Smooth muscle cell (in vitro differentiated cells): ENCODE measurements at regions not wholly inside any gene's neighbourhood (a gene's known extent, or its start where the extent isn't known, plus 50 kb on each side); places are given as distances from the start of the nearest gene placed in this dataset.

Source experiments
- DNase-seq: peaks from one replicate; lab custom pipeline; 2025; ENCODE audit not compliant: unreplicated experiment; lab: John Stamatoyannopoulos, UW
- H2AFZ ChIP-seq: fragments of 200-600 bp; sonication (generic); 2 replicates; pipeline ENCODE4 v1.6.0; 2016; ENCODE audit warnings: antibody characterized with exemption, low read depth, mild to moderate bottlenecking
- H3F3A ChIP-seq: fragments of 200-600 bp; sonication (generic); 2 replicates; pipeline ENCODE4 v1.6.0; 2017; ENCODE audit warnings: antibody characterized with exemption, low read depth
- H3K27ac ChIP-seq: fragments of 200-600 bp; sonication (generic); 2 replicates; pipeline ENCODE4 v1.5.1; 2016; ENCODE audit warnings: low read depth, mild to moderate bottlenecking
- H3K27me3 ChIP-seq: fragments of 200-600 bp; sonication (generic); 2 replicates; pipeline ENCODE4 v1.6.1; 2016; ENCODE audit warnings: low read depth, mild to moderate bottlenecking
- H3K36me3 ChIP-seq: fragments of 200-600 bp; sonication (generic); 2 replicates; pipeline ENCODE4 v1.5.1; 2016; ENCODE audit warnings: low read depth
- H3K4me1 ChIP-seq: fragments of 200-600 bp; sonication (generic); 2 replicates; pipeline ENCODE4 v1.5.1; 2016; ENCODE audit warnings: low read depth
- H3K4me2 ChIP-seq: fragments of 200-600 bp; sonication (generic); 2 replicates; pipeline ENCODE4 v1.6.0; 2016; ENCODE audit warnings: mild to moderate bottlenecking
- H3K4me3 ChIP-seq: fragments of 200-600 bp; sonication (generic); 2 replicates; pipeline ENCODE4 v1.5.1; 2016; ENCODE audit warnings: mild to moderate bottlenecking
- H3K79me2 ChIP-seq: fragments of 200-600 bp; sonication (generic); 2 replicates; pipeline ENCODE4 v1.6.0; 2016; ENCODE audit warnings: low read depth, mild to moderate bottlenecking
- H3K9ac ChIP-seq: fragments of 200-600 bp; sonication (generic); 2 replicates; pipeline ENCODE4 v1.6.0; 2016; ENCODE audit warnings: low read depth
- H3K9me3 ChIP-seq: fragments of 200-600 bp; sonication (generic); replicated peaks from 2 replicates; pipeline ENCODE4 v1.5.1; 2016; ENCODE audit warnings: low read depth
- H4K20me1 ChIP-seq: fragments of 200-600 bp; sonication (generic); 2 replicates; pipeline ENCODE4 v1.6.0; 2016; ENCODE audit warnings: low read depth
- WGBS: methylation state at CpG from one replicate; pipeline ENCODE4 v1.1.7; 2016; ENCODE audit warnings: low lambda C conversion rate; 5-methylcytosine and 5-hydroxymethylcytosine counted together
- TF ChIP-seq, protein P1 (sequence below): fragments of 200-600 bp; sonication (generic); IDR thresholded peaks from 2 replicates; pipeline ENCODE4 v1.5.1; 2017; ENCODE audit warnings: borderline replicate concordance, mild to moderate bottlenecking, antibody characterized with exemption; ENCODE audit not compliant: insufficient read depth, poor library complexity, severe bottlenecking

DNA sequence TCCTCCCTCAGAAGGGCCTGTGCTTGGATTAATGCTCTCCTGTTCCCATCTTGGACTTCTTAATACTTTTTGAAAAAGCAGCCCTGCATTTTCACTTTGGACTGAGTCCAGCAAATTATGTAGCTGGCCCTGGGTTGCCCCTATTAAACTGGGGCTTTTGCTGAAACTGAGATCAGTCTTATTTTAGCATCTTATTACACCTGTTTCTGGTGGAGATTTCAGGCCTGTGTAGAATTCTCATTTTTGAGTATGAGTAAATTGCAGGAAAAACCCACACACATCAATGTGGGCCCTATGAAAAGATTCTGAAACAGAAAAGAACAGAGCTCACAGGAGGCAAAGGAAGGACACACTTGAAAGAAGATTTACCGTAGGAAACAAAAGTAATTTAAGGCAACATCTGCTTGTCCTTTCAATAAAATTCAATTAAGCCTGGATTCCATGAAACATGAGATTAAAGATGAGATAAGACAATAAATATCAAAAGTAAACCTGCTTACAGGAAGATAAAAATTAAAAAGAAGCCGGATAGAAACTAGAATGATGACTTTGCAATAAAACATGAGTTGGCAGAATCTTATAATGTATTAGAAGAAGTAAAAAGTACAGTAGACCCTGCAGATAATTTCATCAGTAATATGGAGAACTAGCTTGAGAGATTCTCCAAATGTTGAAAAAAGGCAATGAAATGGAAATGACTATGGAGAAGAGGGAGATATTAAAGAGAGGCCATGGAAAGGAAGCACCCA, 90.7 kb upstream of the GCFC2 start:
- no peaks in the 10 kb centered on the region for H3K36me3 ChIP-seq
- DNase-seq: no peak
- H3K4me3 ChIP-seq: no peak overlapping the region
- no peaks in the 10 kb centered on the region for H3F3A ChIP-seq
- no peak overlapping the region for H3K27ac ChIP-seq
- TF ChIP-seq, protein P1, sequence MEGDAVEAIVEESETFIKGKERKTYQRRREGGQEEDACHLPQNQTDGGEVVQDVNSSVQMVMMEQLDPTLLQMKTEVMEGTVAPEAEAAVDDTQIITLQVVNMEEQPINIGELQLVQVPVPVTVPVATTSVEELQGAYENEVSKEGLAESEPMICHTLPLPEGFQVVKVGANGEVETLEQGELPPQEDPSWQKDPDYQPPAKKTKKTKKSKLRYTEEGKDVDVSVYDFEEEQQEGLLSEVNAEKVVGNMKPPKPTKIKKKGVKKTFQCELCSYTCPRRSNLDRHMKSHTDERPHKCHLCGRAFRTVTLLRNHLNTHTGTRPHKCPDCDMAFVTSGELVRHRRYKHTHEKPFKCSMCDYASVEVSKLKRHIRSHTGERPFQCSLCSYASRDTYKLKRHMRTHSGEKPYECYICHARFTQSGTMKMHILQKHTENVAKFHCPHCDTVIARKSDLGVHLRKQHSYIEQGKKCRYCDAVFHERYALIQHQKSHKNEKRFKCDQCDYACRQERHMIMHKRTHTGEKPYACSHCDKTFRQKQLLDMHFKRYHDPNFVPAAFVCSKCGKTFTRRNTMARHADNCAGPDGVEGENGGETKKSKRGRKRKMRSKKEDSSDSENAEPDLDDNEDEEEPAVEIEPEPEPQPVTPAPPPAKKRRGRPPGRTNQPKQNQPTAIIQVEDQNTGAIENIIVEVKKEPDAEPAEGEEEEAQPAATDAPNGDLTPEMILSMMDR: no peak
- H3K79me2 ChIP-seq: no peaks in the 10 kb centered on the region
- no peaks in the 10 kb centered on the region for H4K20me1 ChIP-seq
- H3K4me1 ChIP-seq: no peaks in the 10 kb centered on the region
- no peaks in the 10 kb centered on the region for H3K9me3 ChIP-seq
- H2AFZ ChIP-seq: no peak overlapping the region
- H3K9ac ChIP-seq: no peak overlapping the region
- 94% methylated on average over 2 of the region's 2 CpGs for WGBS
- H3K27me3 ChIP-seq: no peaks in the 10 kb centered on the region
- H3K4me2 ChIP-seq: no peak overlapping the region

DNA sequence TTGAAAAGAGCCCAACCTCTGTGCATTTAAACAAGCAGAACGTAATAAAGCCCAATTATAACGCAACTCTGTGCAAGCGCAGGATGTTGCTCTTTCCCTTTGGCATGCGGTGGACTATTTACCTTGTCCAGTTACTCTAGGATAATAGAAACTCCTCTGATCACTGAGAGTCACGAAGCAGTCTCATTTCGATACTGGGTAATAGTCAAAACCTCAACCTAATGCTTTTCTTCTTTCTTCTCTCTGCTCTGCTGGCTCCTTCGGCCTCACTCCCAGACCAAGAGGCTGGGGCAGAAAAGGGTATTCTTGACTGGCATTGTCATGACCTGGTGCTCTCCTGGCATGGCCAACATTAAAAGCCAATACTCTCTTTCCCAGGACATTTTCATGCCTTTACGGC, 89.7 kb upstream of the GCFC2 start:
- WGBS: 94% methylated on average over 8 of the region's 8 CpGs
- no peak overlapping the region for H3K9ac ChIP-seq
- H3K36me3 ChIP-seq: no peaks in the 10 kb centered on the region

DNA sequence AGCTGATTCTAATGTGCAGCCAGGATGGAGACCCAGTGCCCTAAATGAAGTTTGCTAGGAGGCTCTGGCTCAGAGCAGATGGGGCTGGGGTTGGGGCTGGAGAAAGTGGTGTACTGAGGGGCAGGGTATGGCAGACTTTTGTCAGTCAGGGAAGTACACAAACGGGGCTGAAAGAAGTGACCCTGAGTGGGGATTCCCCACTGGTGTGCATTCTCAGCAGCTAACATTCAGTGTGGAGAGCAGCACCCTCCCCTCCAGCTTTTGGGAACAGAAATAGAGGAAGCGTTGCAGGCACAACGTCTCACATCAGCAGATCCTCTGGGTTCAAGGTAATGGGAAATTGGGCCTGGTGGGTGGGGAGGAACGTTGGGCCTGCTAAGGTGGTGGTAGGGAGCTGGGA, 89.1 kb upstream of the GCFC2 start:
- Histone ChIP-seq H2AFZ (no peak overlapping the region), H4K20me1 (no peaks in the 10 kb centered on the region), H3K9ac (no peak overlapping the region), H3K36me3 (no peaks in the 10 kb centered on the region), H3K27me3 (no peaks in the 10 kb centered on the region), H3K9me3 (no peaks in the 10 kb centered on the region), H3K4me2 (no peak overlapping the region), H3K27ac (no peak overlapping the region), H3F3A (no peaks in the 10 kb centered on the region), H3K79me2 (no peaks in the 10 kb centered on the region), H3K4me1 (no peaks in the 10 kb centered on the region), H3K4me3 (no peak overlapping the region)
- TF ChIP-seq, protein P1: no peak
- WGBS: 72% methylated on average over 4 of the region's 4 CpGs
- DNase-seq: no peak

More for the DNA sequence above, 89.7 kb upstream of the GCFC2 start:
- Histone ChIP-seq H3F3A (no peaks in the 10 kb centered on the region), H3K27ac (no peak overlapping the region), H3K4me1 (no peaks in the 10 kb centered on the region), H3K27me3 (no peaks in the 10 kb centered on the region), H4K20me1 (no peaks in the 10 kb centered on the region), H3K4me2 (no peak overlapping the region), H3K4me3 (no peak overlapping the region), H3K9me3 (no peaks in the 10 kb centered on the region), H2AFZ (no peak overlapping the region), H3K79me2 (no peaks in the 10 kb centered on the region)
- no peak for DNase-seq
- TF ChIP-seq, protein P1: no peak

DNA sequence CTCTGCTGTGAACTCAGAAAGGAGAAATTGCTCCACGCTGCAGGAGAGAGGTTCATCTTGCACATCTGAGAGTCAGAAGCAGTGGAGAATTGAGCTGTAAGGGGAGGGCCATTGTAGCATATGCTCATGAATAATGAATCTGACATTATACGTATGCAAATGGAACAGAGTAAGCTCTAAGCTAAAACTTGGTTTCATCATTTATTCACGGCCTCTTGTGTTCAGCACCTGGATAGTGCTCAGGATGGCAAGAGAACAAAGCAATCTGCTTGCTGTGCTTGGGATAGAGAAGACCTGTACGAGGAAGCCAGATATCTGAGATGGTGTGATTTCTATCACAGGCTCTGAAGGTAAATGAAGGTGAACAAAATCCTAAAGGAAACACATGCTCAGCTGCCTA, 87.9 kb upstream of the GCFC2 start:
- TF ChIP-seq, protein P1: no peak
- no peaks in the 10 kb centered on the region for H3F3A ChIP-seq
- H3K4me1 ChIP-seq: no peaks in the 10 kb centered on the region

More for the DNA sequence above, 87.9 kb upstream of the GCFC2 start:
- Histone ChIP-seq H3K4me3 (no peak overlapping the region), H3K9me3 (no peaks in the 10 kb centered on the region), H3K4me2 (no peak overlapping the region), H3K9ac (no peak overlapping the region), H3K27me3 (no peaks in the 10 kb centered on the region), H2AFZ (no peak overlapping the region), H3K27ac (no peak overlapping the region), H3K36me3 (no peaks in the 10 kb centered on the region), H3K79me2 (no peaks in the 10 kb centered on the region), H4K20me1 (no peaks in the 10 kb centered on the region)
- WGBS: 83% methylated on average over 4 of the region's 4 CpGs
- DNase-seq: no peak
